ENCODE measurements at regions not wholly inside any gene's neighbourhood (a gene's known extent, or its start where the extent isn't known, plus 50 kb on each side); places are given as distances from the start of the nearest gene placed in this dataset.

DNA sequence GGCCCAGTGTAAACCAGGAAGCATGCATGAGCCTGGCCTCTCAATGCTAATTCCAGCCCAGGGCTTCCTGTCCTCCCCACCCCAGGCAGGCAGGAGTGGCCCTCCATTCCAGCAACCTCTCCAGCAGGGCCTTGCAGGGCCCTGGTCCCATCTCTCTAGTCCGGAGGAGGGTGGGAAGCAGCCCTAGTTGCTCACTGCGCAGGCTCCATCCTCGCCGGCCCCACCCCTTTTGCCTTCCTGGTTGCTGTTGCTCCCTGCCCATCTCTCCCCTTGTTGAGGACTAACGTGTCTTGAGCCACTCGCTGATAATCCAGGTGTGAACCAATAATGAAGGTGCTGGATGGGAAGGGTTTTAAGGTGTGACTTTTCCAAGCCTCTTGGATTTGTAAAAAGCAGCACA lies 161.2 kb upstream of the BCOR start:
- TF ChIP-seq, protein P1, sequence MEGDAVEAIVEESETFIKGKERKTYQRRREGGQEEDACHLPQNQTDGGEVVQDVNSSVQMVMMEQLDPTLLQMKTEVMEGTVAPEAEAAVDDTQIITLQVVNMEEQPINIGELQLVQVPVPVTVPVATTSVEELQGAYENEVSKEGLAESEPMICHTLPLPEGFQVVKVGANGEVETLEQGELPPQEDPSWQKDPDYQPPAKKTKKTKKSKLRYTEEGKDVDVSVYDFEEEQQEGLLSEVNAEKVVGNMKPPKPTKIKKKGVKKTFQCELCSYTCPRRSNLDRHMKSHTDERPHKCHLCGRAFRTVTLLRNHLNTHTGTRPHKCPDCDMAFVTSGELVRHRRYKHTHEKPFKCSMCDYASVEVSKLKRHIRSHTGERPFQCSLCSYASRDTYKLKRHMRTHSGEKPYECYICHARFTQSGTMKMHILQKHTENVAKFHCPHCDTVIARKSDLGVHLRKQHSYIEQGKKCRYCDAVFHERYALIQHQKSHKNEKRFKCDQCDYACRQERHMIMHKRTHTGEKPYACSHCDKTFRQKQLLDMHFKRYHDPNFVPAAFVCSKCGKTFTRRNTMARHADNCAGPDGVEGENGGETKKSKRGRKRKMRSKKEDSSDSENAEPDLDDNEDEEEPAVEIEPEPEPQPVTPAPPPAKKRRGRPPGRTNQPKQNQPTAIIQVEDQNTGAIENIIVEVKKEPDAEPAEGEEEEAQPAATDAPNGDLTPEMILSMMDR (IDR thresholded peaks at IDR 0.05; ENCODE audit: insufficient read depth, low read length, poor library complexity, severe bottlenecking) = no peak
- TF ChIP-seq EZH2phosphoT487 (conservative IDR thresholded peaks at IDR 0.05; ENCODE audit: low read length) = no peak

Measured in SU-DHL-6 (cell line).